HCT116 (cell line): ENCODE measurements at regions not wholly inside any gene's neighbourhood (a gene's known extent, or its start where the extent isn't known, plus 50 kb on each side); places are given as distances from the start of the nearest gene placed in this dataset.

Experiments
- ATAC-seq: fragments of 200-7000 bp; cut with Tn5 transposase; 2 replicates; pipeline ENCODE4 v1.9.1; 2020; ENCODE audit warnings: mild to moderate bottlenecking, moderate library complexity
- BruUV-seq: library from RNA; stranded (reverse); fragments of 400-500 nt; replicated peaks from 2 replicates; lab custom pipeline; 2021; lab: Mats Ljungman, UMichigan
- CTCF ChIA-PET: fragments of 300-600 bp; sonication (Branson Sonifier 250); formaldehyde crosslinking; loops from one replicate; lab custom pipeline; 2021; ENCODE audit warnings: antibody characterized with exemption; lab: Charles Lee
- POLR2A ChIA-PET: fragments of 300-600, 350-600 bp; sonication (Branson Sonifier 250); formaldehyde crosslinking; loops from one replicate; lab custom pipeline; 2021; ENCODE audit warnings: antibody characterized with exemption; lab: Charles Lee
- RAD21 ChIA-PET, 2 experiments: fragments of 300-600 bp; sonication (Branson Sonifier 250); formaldehyde crosslinking; loops; one replicate each; lab custom pipeline; 2023; ENCODE audit warnings: low total read pairs in 2 of 2; ENCODE audit not compliant: uncharacterized antibody in 2 of 2, unreplicated experiment in 2 of 2, low non-redundant PET in 1 of 2; lab: Charles Lee
- DNase-seq: peaks from one replicate; pipeline ENCODE4 v3.0.0-alpha.2; 2010; ENCODE audit warnings: low read depth, low spot score
- H2AFZ ChIP-seq: fragments of 200-600 bp; shearing (Covaris generic), sonication (generic); 2 replicates; pipeline ENCODE4 v1.6.1; 2017; ENCODE audit warnings: low read depth, mixed run types, mixed read lengths, antibody characterized with exemption, low read length; ENCODE audit not compliant: poor library complexity, severe bottlenecking
- H3K27ac ChIP-seq: 2 replicates; pipeline ENCODE4 v1.5.1; 2012; ENCODE audit warnings: low read depth, low read length
- H3K27me3 ChIP-seq: fragments of 200-600 bp; sonication (generic); 2 replicates; pipeline ENCODE4 v1.6.1; 2016; ENCODE audit warnings: mixed run types, low read length, mixed read lengths; ENCODE audit not compliant: insufficient read depth
- H3K36me3 ChIP-seq, 2 experiments: fragments of 200-500 bp in 1 of 2; fragments of 200-600 bp in 1 of 2; sonication (Bioruptor generic) in 1 of 2; sonication (generic) in 1 of 2; 2 replicates each; pipeline versions ENCODE4 v1.5.1 to v1.6.1; 2014 to 2016; ENCODE audit warnings: low read length in 2 of 2, inconsistent platforms in 1 of 2, mixed read lengths in 1 of 2, mixed run types in 1 of 2; ENCODE audit not compliant: insufficient read depth in 2 of 2, control insufficient read depth in 1 of 2
- H3K4me1 ChIP-seq, 2 experiments: fragments of 200-600 bp in 1 of 2; sonication (generic) in 1 of 2; 2 replicates each; pipeline versions ENCODE4 v1.5.1 to v1.6.1; 2012 to 2017; ENCODE audit warnings: low read length in 2 of 2, inconsistent platforms in 1 of 2, mild to moderate bottlenecking in 1 of 2, mixed read lengths in 1 of 2, mixed run types in 1 of 2, moderate library complexity in 1 of 2; ENCODE audit not compliant: insufficient read depth in 2 of 2, control insufficient read depth in 1 of 2
- H3K4me2 ChIP-seq: fragments of 200-600 bp; sonication (generic); 2 replicates; pipeline ENCODE4 v1.6.1; 2017; ENCODE audit warnings: mixed run types, low read length, mixed read lengths
- H3K4me3 ChIP-seq, 2 experiments: fragments of 200-600 bp in 1 of 2; sonication (generic) in 1 of 2; replicated peaks in 1 of 2; 2 replicates each; pipeline ENCODE4 v1.5.1; 2011 to 2016; ENCODE audit warnings: low read length in 2 of 2, control low read depth in 1 of 2, low read depth in 1 of 2, mild to moderate bottlenecking in 1 of 2, mixed read lengths in 1 of 2, mixed run types in 1 of 2
- H3K79me2 ChIP-seq: fragments of 200-600 bp; sonication (generic); 2 replicates; pipeline ENCODE4 v1.6.1; 2017; ENCODE audit warnings: mild to moderate bottlenecking, mixed run types, low read length, moderate library complexity, mixed read lengths; ENCODE audit not compliant: insufficient read depth
- H3K9ac ChIP-seq: fragments of 200-600 bp; sonication (generic); 2 replicates; pipeline ENCODE4 v1.6.1; 2016; ENCODE audit warnings: low read length, mixed read lengths
- H3K9me2 ChIP-seq: fragments of 200-600 bp; sonication (generic), shearing (Covaris generic); 2 replicates; pipeline ENCODE4 v1.6.1; 2017; ENCODE audit warnings: mixed run types, mild to moderate bottlenecking, moderate library complexity; ENCODE audit not compliant: insufficient read depth
- H3K9me3 ChIP-seq, 2 experiments: fragments of 200-500 bp in 1 of 2; fragments of 200-600 bp in 1 of 2; sonication (Bioruptor generic) in 1 of 2; sonication (generic) in 1 of 2; 2 replicates each; pipeline ENCODE4 v1.6.1; 2014 to 2017; ENCODE audit warnings: low read length in 2 of 2, mixed read lengths in 2 of 2, inconsistent platforms in 1 of 2, low read depth in 1 of 2, mild to moderate bottlenecking in 1 of 2, mixed run types in 1 of 2, moderate library complexity in 1 of 2; ENCODE audit not compliant: control insufficient read depth in 1 of 2, insufficient read depth in 1 of 2
- H4K20me1 ChIP-seq: fragments of 200-600 bp; sonication (generic), shearing (Covaris generic); 2 replicates; pipeline ENCODE4 v1.6.1; 2017; ENCODE audit warnings: mixed run types, mild to moderate bottlenecking, moderate library complexity; ENCODE audit not compliant: insufficient read depth
- CBX3 ChIP-seq: IDR thresholded peaks from 2 replicates; pipeline ENCODE4 v1.6.1; 2012; ENCODE audit warnings: low read depth
- EZH2 ChIP-seq: fragments of 200-600 bp; sonication (generic); IDR thresholded peaks from 2 replicates; pipeline ENCODE4 v1.6.1; 2017; ENCODE audit warnings: antibody characterized with exemption, mixed run types
- POLR2A ChIP-seq: IDR thresholded peaks from 2 replicates; pipeline ENCODE4 v1.7.0; 2011; ENCODE audit warnings: borderline replicate concordance; ENCODE audit not compliant: insufficient read depth, insufficient read length; ENCODE audit errors: extremely low read depth
- SRF ChIP-seq: IDR thresholded peaks from 2 replicates; pipeline ENCODE4 v1.6.1; 2012; ENCODE audit warnings: low read depth
- ZFX ChIP-seq: fragments of 450-650 bp; IDR thresholded peaks from 2 replicates; pipeline ENCODE4 v1.6.1; 2017
- ZNF274 ChIP-seq: fragments of 200-500 bp; sonication (Bioruptor generic); IDR thresholded peaks from 2 replicates; pipeline ENCODE4 v1.6.1; 2014; ENCODE audit warnings: mild to moderate bottlenecking, low read depth, low read length, inconsistent platforms
- intact Hi-C: fragments of 100-400 bp; cut with micrococcal nuclease; formaldehyde crosslinking; loops from 2 replicates; pipeline ENCODE4 v1.10.0; 2022

DNA sequence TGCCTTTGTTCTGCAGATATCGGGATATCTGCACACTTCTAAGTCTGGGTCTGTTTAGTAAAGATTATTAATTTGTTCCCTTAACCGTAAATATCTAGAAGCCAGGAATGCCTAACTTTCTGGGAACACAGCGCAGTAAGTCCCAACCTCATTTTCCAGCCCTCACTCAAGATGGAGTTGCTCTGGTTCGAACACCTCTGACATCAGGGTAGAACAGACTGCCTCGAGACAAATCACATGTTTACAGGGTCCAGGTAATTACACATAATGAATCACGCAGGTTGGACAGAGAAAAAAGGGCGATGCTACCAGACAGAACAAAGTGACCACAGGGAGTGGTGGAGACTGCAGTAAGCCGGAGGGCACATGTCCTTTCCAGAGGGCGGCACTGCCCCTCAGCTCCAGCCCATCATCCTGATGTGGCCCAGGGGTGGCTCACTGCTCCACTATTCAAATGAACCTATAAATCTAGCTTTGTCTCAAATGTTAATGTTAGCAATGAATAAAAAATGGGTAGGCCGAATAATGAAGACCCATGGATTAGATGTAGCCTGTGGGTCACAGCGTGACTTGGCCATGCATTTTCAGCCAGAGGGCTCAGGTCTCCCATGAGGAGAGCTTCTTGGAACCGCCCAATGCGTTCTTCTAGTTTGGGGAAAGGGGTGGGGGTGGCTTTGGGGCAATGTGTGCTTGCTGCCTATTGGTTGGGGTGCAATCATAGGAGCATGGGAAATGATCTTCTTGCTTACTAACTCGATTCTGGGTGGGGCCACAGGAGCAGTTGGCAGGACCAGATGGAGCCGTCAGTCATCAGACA lies 159.0 kb upstream of the SFSWAP start:
- no peaks in the 10 kb centered on the region for H3K36me3 ChIP-seq
- no peaks in the 10 kb centered on the region for H3K9me2 ChIP-seq
- no peak for TF ChIP-seq ZFX
- TF ChIP-seq, all 23 proteins: peak for 0
- H3K9me3 ChIP-seq, result no peaks in the 10 kb centered on the region
- ChIA-PET CTCF (no interaction called here), POLR2A (no interaction called here), RAD21 (no interaction called here)
- DNase-seq, result no peak
- no peaks in the 10 kb centered on the region for H3K4me1 ChIP-seq
- no peak overlapping the region for H3K4me2 ChIP-seq
- BruUV-seq, result no TSS peak
- H3K27me3 ChIP-seq, result peaks cover 20% of the 10 kb centered on the region
- no peak overlapping the region for H3K4me3 ChIP-seq
- no peak overlapping the region for H3K27ac ChIP-seq
- H3K9ac ChIP-seq, result no peak overlapping the region
- ATAC-seq, result no peak
- no peaks in the 10 kb centered on the region for H3K79me2 ChIP-seq
- intact Hi-C loops, result no loop called here
- no peak overlapping the region for H2AFZ ChIP-seq
- no peaks in the 10 kb centered on the region for H4K20me1 ChIP-seq

DNA sequence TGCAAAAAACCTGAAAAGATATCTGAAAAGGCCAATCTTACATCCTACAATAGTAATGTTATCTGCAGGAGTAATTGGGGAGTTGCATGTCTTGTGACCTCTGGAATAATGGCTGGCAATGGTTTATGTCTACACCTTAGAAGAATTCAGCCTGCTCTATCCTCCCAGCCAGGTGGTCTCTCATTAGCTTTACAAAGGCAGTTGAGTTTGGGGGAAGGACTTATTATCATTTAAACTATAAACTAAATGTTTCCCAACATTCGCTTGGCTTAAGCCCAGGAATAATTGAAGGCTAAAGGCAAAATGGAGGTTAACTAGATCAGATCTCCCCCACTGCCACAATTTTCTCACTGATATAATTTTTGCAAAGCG lies 158.4 kb upstream of the SFSWAP start:
- intact Hi-C loops, result no loop called here
- ATAC-seq, result no peak

More for the DNA sequence above, 158.4 kb upstream of the SFSWAP start:
- Histone ChIP-seq H3K27ac (no peak overlapping the region), H3K4me1 (no peaks in the 10 kb centered on the region), H3K4me2 (no peak overlapping the region), H3K9ac (no peak overlapping the region), H3K79me2 (no peaks in the 10 kb centered on the region), H3K36me3 (no peaks in the 10 kb centered on the region), H3K9me3 (no peaks in the 10 kb centered on the region), H3K4me3 (no peak overlapping the region), H4K20me1 (no peaks in the 10 kb centered on the region), H2AFZ (no peak overlapping the region), H3K9me2 (no peaks in the 10 kb centered on the region), H3K27me3 (peaks cover 16% of the 10 kb centered on the region)
- no peak for DNase-seq
- RAD21 ChIA-PET, result no interaction called here
- TF ChIP-seq CBX3 (no peak), ZNF274 (no peak), POLR2A (no peak), EZH2 (no peak), SRF (no peak)
- POLR2A ChIA-PET, result no interaction called here
- BruUV-seq, result no TSS peak
- CTCF ChIA-PET, result no interaction called here
